HUES64 (cell line): ENCODE measurements at regions not wholly inside any gene's neighbourhood (a gene's known extent, or its start where the extent isn't known, plus 50 kb on each side); places are given as distances from the start of the nearest gene placed in this dataset.

Experiments
- H3K27ac ChIP-seq: 2 replicates; pipeline ENCODE4 v1.7.0; 2013; ENCODE audit warnings: low read depth, low read length, inconsistent platforms
- H3K27me3 ChIP-seq: 2 replicates; pipeline ENCODE4 v1.6.1; 2013; ENCODE audit warnings: mild to moderate bottlenecking, low read length; ENCODE audit not compliant: insufficient read depth
- H3K36me3 ChIP-seq: 2 replicates; pipeline ENCODE4 v1.6.1; 2013; ENCODE audit warnings: mild to moderate bottlenecking, low read length; ENCODE audit not compliant: insufficient read depth
- H3K4me1 ChIP-seq: 2 replicates; pipeline ENCODE4 v1.6.1; 2013; ENCODE audit warnings: mild to moderate bottlenecking, low read length, moderate library complexity; ENCODE audit not compliant: insufficient read depth
- H3K4me3 ChIP-seq: 2 replicates; pipeline ENCODE4 v1.5.1; 2013; ENCODE audit warnings: mild to moderate bottlenecking, low read length, moderate library complexity
- H3K9ac ChIP-seq: 2 replicates; pipeline ENCODE4 v1.6.1; 2013; ENCODE audit warnings: mild to moderate bottlenecking, low read depth, low read length
- H3K9me3 ChIP-seq: 2 replicates; pipeline ENCODE4 v1.6.1; 2013; ENCODE audit warnings: low read depth, low read length; ENCODE audit not compliant: insufficient read depth
- WGBS: fragments of 150-250, 120-280 bp; methylation state at CpG from one replicate; pipeline ENCODE4 v1.1.7; 2013; ENCODE audit warnings: missing lambda C conversion rate; 5-methylcytosine and 5-hydroxymethylcytosine counted together

DNA sequence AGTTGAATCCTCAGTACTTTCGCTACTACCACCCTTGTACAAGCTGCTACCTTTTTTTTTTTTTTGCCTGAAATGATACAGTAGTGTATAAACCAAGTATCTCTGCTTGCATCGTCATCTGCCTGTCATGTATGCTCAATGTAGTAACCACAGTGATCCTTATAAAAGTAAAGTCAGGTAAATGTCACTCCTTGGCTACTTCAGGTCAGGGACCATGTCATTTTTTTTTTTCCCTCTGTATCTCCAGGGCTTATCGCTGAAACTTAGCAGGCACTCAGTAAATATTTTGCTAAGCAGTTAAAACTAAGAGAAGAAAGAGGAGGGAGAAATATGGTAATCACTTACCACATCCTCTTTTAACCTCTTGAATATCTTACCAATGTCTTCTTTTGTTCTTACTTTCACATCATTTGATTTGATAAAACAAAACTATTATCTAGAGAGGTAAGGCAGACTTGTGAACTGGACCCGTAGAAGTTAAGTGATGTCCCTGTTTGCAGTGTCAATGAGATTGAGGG, 96.8 kb upstream of the KLF12 start:
- Histone ChIP-seq H3K27me3 (no peaks in the 10 kb centered on the region), H3K36me3 (no peaks in the 10 kb centered on the region), H3K27ac (no peak overlapping the region), H3K4me1 (no peaks in the 10 kb centered on the region), H3K9ac (no peak overlapping the region), H3K9me3 (no peaks in the 10 kb centered on the region), H3K4me3 (no peak overlapping the region)
- 100% methylated on average over 2 of the region's 4 CpGs for WGBS

DNA sequence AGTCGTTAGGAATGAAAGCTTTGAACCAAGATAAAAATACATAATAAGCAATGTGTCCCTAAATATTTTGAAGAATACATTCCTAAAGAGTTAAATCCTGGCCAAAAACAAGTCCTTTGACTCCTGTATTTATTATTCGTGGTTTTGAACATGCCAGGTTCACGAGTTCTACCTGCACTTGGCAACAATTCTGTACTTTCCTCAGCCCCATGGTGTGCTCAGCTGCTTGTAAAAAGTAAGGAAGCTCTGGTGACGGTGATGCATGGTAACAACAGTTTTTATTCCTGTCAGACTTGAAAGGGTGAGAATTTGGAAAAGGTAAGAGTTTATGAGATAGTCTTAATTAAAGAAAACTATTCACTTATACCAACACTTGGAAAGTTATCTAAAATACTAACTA, 95.0 kb upstream of the KLF12 start:
- Histone ChIP-seq H3K9ac (no peak overlapping the region), H3K36me3 (no peaks in the 10 kb centered on the region), H3K27ac (no peak overlapping the region), H3K27me3 (no peaks in the 10 kb centered on the region), H3K4me3 (no peak overlapping the region), H3K9me3 (no peaks in the 10 kb centered on the region), H3K4me1 (no peaks in the 10 kb centered on the region)
- WGBS, result 87% methylated on average over 3 of the region's 4 CpGs

- 90% methylated on average over 5 of the region's 6 CpGs for WGBS
- no peaks in the 10 kb centered on the region for H3K36me3 ChIP-seq
- no peaks in the 10 kb centered on the region for H3K4me1 ChIP-seq
- H3K9ac ChIP-seq, result no peak overlapping the region
- no peaks in the 10 kb centered on the region for H3K9me3 ChIP-seq
- no peak overlapping the region for H3K27ac ChIP-seq
- H3K4me3 ChIP-seq, result no peak overlapping the region
- no peaks in the 10 kb centered on the region for H3K27me3 ChIP-seq
These were observed 93.4 kb upstream of the KLF12 start for GRCh38 chr13:74227476-74228158.

DNA sequence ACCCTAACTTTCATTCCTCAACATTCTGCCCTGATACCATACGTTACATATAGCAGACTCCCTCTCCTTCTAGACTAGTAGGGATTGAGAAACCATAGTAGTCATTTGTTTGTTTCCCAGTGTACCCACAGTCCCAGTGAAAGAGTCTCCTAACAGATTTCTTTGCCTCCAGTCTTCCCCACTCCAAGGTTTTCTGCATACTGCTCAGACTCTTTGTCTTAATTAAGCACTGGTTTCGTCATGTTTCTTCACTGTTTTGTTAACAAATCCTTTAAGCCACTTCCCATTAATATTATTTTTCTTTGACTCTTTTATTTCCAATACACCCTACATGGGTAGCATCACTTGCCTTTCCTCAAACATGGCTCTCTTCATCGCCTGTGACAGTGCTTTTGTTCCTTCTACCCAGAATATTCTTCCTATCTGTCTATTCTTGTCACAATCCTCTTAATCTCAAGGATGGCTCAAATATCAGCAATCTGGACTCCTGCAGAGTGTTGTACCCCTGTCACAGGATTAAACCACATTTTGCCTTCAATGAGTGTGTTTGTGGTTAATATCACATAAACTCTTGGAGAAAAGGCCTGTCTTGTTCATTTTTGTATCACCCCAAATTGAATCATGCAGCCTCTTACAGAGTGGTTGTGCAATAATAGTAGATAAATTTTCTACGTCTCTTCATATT, 92.7 kb upstream of the KLF12 start:
- no peak overlapping the region for H3K9ac ChIP-seq
- H3K4me1 ChIP-seq, result no peaks in the 10 kb centered on the region
- no peak overlapping the region for H3K27ac ChIP-seq
- no peaks in the 10 kb centered on the region for H3K27me3 ChIP-seq
- H3K36me3 ChIP-seq, result no peaks in the 10 kb centered on the region
- no peaks in the 10 kb centered on the region for H3K9me3 ChIP-seq
- WGBS, result 88% methylated on average over 3 of the region's 4 CpGs
- no peak overlapping the region for H3K4me3 ChIP-seq

- Histone ChIP-seq H3K4me3 (no peak overlapping the region), H3K4me1 (0 out of 2 replicates have a peak, but pooled peaks cover 5% of the 10 kb centered on the region), H3K27ac (no peak overlapping the region), H3K9me3 (no peaks in the 10 kb centered on the region), H3K36me3 (no peaks in the 10 kb centered on the region), H3K9ac (no peak overlapping the region), H3K27me3 (no peaks in the 10 kb centered on the region)
- no CpG with 5 or more reads among the region's 2 CpGs for WGBS
These were observed 87.5 kb upstream of the KLF12 start for GRCh38 chr13:74221752-74222151.

DNA sequence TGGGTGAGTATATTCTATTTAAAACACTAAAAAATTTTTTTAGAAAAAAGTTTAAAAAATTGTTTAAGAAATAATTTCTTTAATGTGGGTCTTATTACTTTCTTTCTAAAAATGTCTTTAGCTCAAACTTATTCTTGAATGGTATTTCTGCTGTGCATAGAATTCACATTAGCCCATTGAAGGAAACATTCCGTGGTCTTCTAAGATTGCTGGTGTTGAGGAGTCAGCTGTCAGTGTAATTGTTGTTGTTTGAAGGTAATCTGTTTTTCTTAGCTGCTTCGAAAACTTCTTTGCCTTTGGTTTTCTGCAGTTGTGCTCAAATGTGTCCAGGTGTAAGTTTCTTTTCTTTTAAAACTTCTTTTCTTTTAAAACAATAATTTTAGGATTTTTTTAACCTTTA, 85.4 kb upstream of the KLF12 start:
- H3K9ac ChIP-seq, result no peak overlapping the region
- H3K36me3 ChIP-seq, result no peaks in the 10 kb centered on the region
- 75% methylated on average over 2 of the region's 2 CpGs for WGBS
- H3K27me3 ChIP-seq, result no peaks in the 10 kb centered on the region
- no peaks in the 10 kb centered on the region for H3K9me3 ChIP-seq
- H3K4me3 ChIP-seq, result no peak overlapping the region
- H3K4me1 ChIP-seq, result 0 out of 2 replicates have a peak, but pooled peaks cover 5% of the 10 kb centered on the region
- H3K27ac ChIP-seq, result no peak overlapping the region

DNA sequence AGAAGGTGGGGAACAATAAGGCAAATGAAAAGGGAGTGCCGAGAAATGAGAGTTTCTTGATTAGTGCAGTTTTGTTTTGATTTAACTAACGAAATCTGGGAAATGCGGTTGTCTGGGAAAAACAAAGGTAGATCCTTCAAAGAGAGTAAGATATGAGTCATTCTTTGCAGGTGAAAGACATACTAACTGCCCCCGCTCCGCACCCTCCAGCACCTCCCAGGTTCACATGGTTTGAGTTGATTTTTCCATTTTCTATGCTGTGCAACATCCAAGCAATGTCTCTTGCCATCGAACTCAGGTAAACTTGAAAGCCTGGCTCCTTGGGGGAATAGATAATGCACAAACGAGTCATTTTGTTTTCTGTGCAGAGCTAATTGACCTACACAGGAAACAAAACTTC, 84.1 kb upstream of the KLF12 start:
- no peak overlapping the region for H3K4me3 ChIP-seq
- H3K27ac ChIP-seq, result no peak overlapping the region
- 0 out of 2 replicates have a peak, but pooled peaks cover 5% of the 10 kb centered on the region for H3K4me1 ChIP-seq
- no peak overlapping the region for H3K9ac ChIP-seq
- no peaks in the 10 kb centered on the region for H3K27me3 ChIP-seq
- H3K36me3 ChIP-seq, result no peaks in the 10 kb centered on the region
- H3K9me3 ChIP-seq, result no peaks in the 10 kb centered on the region
- 88% methylated on average over 7 of the region's 7 CpGs for WGBS

- Histone ChIP-seq H3K27ac (no peak overlapping the region), H3K36me3 (no peaks in the 10 kb centered on the region), H3K4me1 (0 out of 2 replicates have a peak, but pooled peaks cover 5% of the 10 kb centered on the region), H3K27me3 (no peaks in the 10 kb centered on the region), H3K9me3 (no peaks in the 10 kb centered on the region), H3K4me3 (no peak overlapping the region), H3K9ac (no peak overlapping the region)
- WGBS, result 93% methylated on average over 1 of the region's 1 CpG
These were observed 83.6 kb upstream of the KLF12 start for GRCh38 chr13:74217811-74218210.

- no peaks in the 10 kb centered on the region for H3K27me3 ChIP-seq
- no peaks in the 10 kb centered on the region for H3K36me3 ChIP-seq
- H3K27ac ChIP-seq, result no peak overlapping the region
- 87% methylated on average over 2 of the region's 2 CpGs for WGBS
- no peak overlapping the region for H3K4me3 ChIP-seq
- H3K9ac ChIP-seq, result no peak overlapping the region
- 0 out of 2 replicates have a peak, but pooled peaks cover 5% of the 10 kb centered on the region for H3K4me1 ChIP-seq
- no peaks in the 10 kb centered on the region for H3K9me3 ChIP-seq
These were observed 81.2 kb upstream of the KLF12 start for GRCh38 chr13:74215420-74215819.

DNA sequence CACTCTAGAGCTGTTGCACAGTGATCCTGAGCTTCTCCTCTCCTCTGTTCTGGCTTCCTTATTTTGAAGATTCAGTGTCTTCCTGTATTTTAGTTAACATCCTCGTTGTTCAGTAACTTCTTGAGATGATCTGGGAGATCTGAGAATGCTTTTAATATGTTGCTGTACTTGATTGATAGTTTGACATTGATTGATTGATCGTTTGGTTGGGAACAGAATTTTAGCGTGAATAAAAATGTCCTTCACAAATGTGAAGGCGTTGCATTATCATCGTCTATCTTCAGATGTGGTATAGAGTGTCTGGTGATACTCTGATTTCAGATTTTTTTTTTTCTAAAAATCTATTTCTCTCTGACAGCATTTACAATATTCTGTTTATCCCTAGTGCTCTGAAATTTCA, 80.1 kb upstream of the KLF12 start:
- Histone ChIP-seq H3K4me3 (no peak overlapping the region), H3K9me3 (no peaks in the 10 kb centered on the region), H3K4me1 (0 out of 2 replicates have a peak, but pooled peaks cover 5% of the 10 kb centered on the region), H3K27me3 (no peaks in the 10 kb centered on the region), H3K9ac (no peak overlapping the region), H3K27ac (no peak overlapping the region), H3K36me3 (no peaks in the 10 kb centered on the region)
- WGBS, result 96% methylated on average over 5 of the region's 5 CpGs

DNA sequence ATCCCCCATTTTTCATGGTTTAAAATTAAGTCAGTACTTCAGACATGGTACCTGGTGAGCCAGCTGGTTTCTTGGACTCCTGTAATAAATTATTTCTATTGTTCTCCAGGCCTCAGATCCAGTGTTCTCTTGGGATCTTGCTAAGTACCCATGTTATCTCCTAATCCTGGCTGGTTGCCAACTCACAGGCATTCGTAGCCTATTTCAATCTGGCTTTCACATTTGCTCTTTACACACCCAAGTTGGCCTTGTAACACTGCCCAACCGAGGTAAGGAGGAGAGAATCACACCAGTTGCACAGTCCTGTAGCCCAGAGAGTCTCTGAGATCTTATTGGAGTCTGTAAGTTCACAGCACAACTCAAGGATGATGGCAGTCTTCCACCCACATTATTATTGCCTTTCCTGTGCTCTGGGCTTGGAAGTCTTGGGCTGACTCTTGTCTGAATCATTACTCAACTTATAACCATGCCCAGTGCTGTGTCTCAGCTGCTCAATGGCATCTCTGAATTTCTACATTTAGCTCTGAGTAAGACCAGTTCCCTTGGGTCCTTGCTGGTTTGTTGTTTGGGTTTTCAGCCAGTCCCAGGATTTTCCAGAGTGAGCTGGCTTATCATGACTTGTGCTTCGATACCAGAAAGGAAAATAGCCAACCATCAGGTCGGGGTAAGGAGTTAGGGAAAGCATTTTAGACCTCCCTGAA, 76.6 kb upstream of the KLF12 start:
- H3K27ac ChIP-seq, result no peak overlapping the region
- WGBS, result 91% methylated on average over 4 of the region's 4 CpGs
- no peak overlapping the region for H3K9ac ChIP-seq
- H3K27me3 ChIP-seq, result no peaks in the 10 kb centered on the region
- H3K4me1 ChIP-seq, result no peaks in the 10 kb centered on the region; the same call in 1 of the 2 replicates
- no peak overlapping the region for H3K4me3 ChIP-seq
- H3K36me3 ChIP-seq, result no peaks in the 10 kb centered on the region
- no peaks in the 10 kb centered on the region for H3K9me3 ChIP-seq
